ENCODE measurements at regions not wholly inside any gene's neighbourhood (a gene's known extent, or its start where the extent isn't known, plus 50 kb on each side); places are given as distances from the start of the nearest gene placed in this dataset.

DNA sequence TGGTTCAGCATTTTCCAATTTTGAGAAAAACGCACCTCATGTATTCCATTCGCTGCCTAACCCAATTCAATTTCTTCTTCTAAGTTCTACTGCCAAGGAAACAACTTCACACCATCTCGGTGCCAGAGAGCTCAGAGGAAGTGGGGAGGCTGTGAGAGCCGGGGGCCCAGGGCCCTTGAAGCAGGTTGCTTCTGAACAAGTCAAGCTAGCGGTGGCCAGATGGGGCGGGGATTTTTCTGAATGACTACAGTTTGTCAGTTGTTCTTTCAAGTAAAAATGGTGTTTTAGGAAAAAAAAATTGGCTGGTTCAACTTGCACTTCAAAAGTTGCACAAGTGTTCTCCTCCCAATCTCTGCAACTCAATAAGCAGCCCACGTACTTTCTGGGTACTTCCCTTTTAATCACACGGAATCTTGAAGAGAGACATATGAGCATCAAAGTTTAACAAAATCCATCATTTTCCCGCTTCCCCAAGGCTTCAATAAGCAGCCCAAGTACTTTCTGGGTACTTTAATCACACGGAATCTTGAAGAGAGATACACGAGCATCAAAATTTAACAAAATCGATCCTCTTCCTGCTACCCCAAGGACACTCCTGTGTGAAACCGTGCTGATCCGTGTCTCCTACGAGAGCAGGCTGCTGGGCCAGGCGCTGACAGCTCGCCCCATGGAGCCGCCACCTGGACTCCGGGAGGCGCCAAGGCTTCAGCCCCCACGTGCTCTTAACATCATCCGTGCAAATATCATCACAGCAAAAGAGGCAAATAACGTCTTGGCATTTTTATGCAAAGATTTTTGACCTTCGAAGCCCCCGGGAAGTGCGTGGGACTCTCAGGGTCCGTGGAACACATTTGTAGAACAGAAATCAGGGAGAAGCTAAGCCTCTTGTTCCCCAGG is 186.7 kb upstream of the PDE10A start:
- H3K27ac ChIP-seq, result no peak overlapping the region
- TF ChIP-seq, protein P1, sequence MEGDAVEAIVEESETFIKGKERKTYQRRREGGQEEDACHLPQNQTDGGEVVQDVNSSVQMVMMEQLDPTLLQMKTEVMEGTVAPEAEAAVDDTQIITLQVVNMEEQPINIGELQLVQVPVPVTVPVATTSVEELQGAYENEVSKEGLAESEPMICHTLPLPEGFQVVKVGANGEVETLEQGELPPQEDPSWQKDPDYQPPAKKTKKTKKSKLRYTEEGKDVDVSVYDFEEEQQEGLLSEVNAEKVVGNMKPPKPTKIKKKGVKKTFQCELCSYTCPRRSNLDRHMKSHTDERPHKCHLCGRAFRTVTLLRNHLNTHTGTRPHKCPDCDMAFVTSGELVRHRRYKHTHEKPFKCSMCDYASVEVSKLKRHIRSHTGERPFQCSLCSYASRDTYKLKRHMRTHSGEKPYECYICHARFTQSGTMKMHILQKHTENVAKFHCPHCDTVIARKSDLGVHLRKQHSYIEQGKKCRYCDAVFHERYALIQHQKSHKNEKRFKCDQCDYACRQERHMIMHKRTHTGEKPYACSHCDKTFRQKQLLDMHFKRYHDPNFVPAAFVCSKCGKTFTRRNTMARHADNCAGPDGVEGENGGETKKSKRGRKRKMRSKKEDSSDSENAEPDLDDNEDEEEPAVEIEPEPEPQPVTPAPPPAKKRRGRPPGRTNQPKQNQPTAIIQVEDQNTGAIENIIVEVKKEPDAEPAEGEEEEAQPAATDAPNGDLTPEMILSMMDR (IDR thresholded peaks at IDR 0.05), result no peak
- TF ChIP-seq ZFX (IDR thresholded peaks at IDR 0.05; ENCODE audit: borderline replicate concordance), result no peak

DNA sequence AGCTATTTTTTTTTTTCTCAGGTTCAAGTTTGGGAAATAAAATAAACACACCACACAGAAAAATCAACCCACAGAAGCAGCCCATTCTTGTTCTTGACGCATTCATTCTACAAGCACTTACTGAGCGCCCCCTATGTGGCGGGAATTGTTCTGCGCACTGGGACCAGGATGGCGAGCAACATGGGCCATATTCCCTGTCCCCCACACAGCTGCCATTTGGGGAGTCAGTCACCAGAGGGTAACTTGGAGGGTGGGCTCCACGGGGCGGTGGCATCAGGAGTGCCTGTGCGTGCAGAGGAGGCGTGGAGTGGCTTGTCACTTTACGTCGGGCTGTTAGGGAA is 185.0 kb upstream of the PDE10A start:
- no peak for TF ChIP-seq ZFX (IDR thresholded peaks at IDR 0.05; ENCODE audit: borderline replicate concordance)
- TF ChIP-seq, protein P1 (IDR thresholded peaks at IDR 0.05), result peak; percentile 50
- no peak overlapping the region for H3K27ac ChIP-seq

DNA sequence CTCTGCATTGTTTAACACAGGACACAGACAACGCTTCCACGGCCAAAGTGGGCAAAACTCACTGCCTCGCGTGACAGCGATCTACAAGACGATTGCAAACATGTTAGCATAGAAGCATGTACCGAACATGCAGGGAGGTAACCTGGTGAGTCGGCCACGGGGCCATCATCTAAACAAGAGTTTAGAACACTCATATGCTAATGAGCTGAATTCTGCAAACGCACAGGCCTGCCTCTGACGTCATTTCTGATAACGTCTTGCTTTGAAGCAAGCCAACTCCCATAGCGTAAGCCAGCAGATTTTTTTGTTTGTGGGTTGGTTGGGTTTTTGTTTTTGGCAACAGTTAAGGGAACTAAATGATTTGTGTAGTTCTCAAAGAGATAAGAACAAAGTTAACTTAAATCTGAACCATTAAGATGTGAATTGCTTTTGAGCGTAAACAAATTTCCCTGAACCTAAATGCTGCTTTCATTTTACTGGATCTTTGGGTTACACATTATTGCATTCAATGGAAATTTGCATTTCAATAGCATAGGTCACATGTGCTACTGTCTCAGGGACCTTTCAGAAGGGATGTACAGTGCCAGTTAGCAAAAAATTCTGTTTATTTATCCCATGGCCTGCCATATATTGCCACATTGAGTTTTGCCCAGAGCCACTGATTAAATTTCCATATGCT is 184.5 kb upstream of the PDE10A start:
- no peak for TF ChIP-seq ZFX (IDR thresholded peaks at IDR 0.05; ENCODE audit: borderline replicate concordance)
- TF ChIP-seq, protein P1 (IDR thresholded peaks at IDR 0.05), result no peak
- no peak overlapping the region for H3K27ac ChIP-seq

- TF ChIP-seq ZFX (IDR thresholded peaks at IDR 0.05; ENCODE audit: borderline replicate concordance), result no peak
- TF ChIP-seq, protein P1 (IDR thresholded peaks at IDR 0.05), result no peak
- H3K27ac ChIP-seq, result no peak overlapping the region
Measured at GRCh38 chr6:165846123-165846966, 183.3 kb upstream of the PDE10A start.

- TF ChIP-seq, protein P1 (IDR thresholded peaks at IDR 0.05), result no peak
- no peak for TF ChIP-seq ZFX (IDR thresholded peaks at IDR 0.05; ENCODE audit: borderline replicate concordance)
- H3K27ac ChIP-seq, result no peak overlapping the region
Measured at GRCh38 chr6:165845493-165845892, 182.5 kb upstream of the PDE10A start.

DNA sequence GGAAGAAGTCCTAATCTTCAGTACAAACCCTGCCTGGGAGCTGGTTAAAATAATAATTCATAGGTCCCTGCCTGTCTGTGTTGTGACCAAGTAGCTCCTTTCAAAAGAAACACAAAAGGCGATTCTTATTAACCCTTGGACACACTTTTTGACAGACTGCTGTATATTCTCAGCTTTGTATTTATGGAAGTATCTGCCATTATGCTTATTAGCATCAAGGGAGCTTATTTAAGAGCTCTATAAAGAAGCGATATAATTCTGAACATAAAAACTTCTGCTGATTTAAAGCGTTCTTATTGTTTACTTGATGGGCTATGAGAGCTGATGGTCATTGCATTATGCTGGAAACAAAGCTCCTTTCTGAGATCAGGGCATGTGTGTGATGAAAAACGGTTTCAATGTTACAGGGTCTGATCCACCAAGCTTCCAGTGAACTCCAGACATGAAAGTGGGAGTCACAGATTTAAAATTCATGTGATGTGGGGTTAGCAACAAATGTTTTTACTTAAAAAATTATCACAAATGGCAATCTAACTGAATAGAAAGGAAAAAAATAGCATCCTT is 181.8 kb upstream of the PDE10A start:
- TF ChIP-seq, protein P1 (IDR thresholded peaks at IDR 0.05), result no peak
- TF ChIP-seq ZFX (IDR thresholded peaks at IDR 0.05; ENCODE audit: borderline replicate concordance), result no peak
- no peak overlapping the region for H3K27ac ChIP-seq
